Activated CD4-positive, alpha-beta T cell treated with anti-CD3 and anti-CD28 coated beads, Interleukin-10, Interleukin-2, amounts not matched to agents 100 ng/mL and 50 ng/mL, durations not matched to agents 16 hours and 8 hours (primary cell): ENCODE measurements at regions not wholly inside any gene's neighbourhood (a gene's known extent, or its start where the extent isn't known, plus 50 kb on each side); places are given as distances from the start of the nearest gene placed in this dataset.
"Not testable (repeated sequence)": the region's sequence is repeated elsewhere in the genome, so short reads cannot be mapped to it uniquely, and the experiment has no call there.

Experiments
- DNase-seq: peaks from one replicate; pipeline ENCODE4 v3.0.0-alpha.2; 2020

- no peak for DNase-seq
Measured at GRCh38 chr7:101712652-101713051, 83.6 kb upstream of the MYL10 start.

DNA sequence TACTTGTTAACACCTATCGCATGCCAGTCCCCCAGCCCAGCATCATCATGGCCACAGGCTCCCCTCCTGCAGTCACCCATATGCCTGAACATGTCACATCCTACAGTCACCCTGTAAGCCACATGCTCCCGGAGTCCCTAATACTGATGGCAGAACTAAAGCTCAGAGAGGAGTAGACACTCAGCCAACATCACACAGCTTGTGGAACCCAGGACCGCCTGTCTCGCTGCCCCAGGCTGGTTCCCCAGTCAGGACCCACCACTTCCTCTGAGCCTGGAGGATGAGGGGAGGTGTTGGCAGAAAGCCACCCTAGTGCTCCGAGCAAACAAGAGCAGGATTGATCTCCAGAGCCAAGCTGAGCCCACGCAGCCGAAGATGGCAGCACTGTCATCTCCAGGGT, 85.0 kb upstream of the MYL10 start:
- no peak for DNase-seq

- no peak for DNase-seq
Measured at GRCh38 chr7:101717628-101718357, 88.7 kb upstream of the MYL10 start.

- DNase-seq, result no peak
Measured at GRCh38 chr7:101718363-101719122, 89.4 kb upstream of the MYL10 start.

- DNase-seq, result no peak
Measured at GRCh38 chr7:101719123-101719470, 90.0 kb upstream of the MYL10 start.

DNA sequence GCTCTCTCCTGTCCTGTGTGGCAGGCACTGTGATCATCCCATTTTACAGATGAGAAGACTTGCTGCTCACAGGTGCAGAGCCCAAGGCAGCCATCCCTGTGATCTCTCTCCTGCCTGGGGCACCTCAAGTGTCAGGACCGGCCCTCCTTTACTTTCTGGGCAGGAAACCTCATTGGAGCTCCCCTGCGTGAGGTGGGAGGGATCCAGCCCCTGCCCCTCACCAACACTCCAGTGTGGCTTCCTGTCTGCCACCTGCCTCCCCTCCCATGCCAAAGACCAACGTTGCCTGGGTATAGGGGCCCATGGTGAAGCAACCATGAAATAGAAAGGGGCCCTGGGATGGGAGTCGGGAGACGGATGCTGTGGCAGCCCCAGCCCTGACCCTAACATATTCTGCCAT, 91.2 kb upstream of the MYL10 start:
- DNase-seq, result no peak

DNA sequence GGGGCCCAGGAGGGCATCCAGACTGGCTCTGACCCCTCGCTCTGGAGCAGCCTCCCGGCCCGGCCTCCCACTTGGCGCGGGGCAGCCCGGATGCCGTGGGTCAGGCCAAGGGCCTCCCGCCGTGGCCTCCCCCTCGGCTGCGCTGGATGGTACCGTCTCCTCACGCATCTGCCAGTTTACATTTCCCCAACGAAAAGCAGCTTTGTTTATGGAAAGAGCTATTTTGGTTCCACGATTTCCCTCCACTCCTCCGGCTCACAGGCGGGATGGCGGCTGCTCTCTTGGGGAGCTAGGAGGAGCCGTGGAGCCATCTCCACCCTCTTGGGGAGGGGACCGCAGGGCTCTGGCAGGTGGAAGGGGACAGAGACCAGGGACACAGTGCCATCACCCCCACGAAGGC, 93.2 kb upstream of the MYL10 start:
- no peak for DNase-seq

GRCh38 chr7:101723835-101724234, 93.6 kb upstream of the CUX1 start:
- no peak for DNase-seq

DNA sequence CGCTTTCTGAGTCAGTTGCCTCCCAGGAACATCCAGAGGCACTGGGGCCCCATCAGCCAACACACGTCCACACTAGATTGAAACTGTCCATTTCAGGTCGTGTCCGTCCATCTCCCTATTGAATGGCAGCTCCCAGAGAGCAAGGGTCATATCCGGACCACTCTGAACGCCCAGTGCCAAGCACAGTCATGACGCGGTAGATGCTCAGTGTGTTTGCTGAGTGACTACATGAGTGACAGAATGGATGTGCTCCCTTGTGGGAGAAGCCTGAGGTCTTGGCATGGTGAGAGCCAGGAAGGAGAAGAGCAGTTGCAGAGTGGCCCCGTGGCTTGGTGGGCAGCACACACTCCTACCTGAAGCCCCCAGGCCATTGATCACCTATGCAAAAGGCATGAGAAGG, 92.5 kb upstream of the CUX1 start:
- DNase-seq, result no peak

DNA sequence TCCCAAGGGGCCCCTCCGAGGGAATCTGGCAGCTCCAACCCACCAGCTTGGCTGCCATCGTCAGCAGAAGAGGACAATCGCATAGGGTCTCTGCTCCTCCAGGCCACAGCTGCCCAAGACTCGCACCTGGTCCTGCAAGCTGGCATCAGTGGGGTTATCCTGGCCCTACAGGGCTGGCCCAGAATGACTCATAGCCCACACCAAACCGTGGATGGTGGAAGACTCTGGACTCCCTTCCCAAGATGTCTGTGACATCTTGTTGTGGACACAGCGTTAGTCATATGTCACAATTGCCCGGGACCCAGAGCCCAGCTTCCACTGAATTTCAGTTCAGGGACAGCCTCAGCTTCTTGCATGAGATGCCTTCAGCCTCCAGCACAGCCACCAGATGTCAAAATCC, 91.5 kb upstream of the CUX1 start:
- DNase-seq, result no peak

GRCh38 chr7:101727184-101727583, 90.2 kb upstream of the CUX1 start:
- DNase-seq, result no peak

- no peak for DNase-seq
Measured at GRCh38 chr7:101728128-101728527, 89.3 kb upstream of the CUX1 start.

- not testable (repeated sequence) for DNase-seq
Measured at GRCh38 chr7:101728873-101729240, 88.6 kb upstream of the CUX1 start.

DNA sequence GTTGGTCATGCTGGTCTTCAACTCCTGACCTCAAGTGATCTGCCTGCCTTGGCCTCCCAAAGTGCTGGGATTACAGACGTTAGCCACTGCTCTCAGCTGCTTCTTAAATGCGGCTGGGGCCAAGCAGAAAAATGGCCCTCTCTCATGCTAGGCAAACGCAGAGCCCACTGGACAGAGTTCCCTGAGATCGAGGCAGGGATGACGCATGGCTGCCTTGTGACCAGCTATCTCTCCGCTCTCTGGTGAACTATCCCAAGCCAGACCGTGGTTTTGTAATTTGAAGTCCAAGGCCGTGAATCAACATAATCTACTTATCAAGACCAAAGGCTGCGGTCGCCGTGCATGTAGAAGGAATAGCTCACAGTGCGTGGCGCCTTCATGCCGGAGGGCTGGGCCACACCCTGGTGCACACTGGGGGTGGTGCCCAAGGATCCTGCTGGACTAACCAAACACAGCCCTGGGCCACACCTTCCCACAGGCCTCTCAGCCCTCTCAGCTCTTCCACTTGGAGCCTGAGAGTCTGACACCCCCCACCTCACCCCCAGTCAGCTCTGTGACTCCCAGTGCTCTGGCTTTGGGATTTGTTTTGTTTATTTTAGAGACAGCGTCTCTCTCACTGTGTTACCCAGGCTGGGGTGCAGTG, 88.1 kb upstream of the CUX1 start:
- DNase-seq, result no peak

- DNase-seq, result no peak
Measured at GRCh38 chr7:101731502-101732084, 85.8 kb upstream of the CUX1 start.

GRCh38 chr7:101733713-101734475, 83.5 kb upstream of the CUX1 start:
- no peak for DNase-seq

DNA sequence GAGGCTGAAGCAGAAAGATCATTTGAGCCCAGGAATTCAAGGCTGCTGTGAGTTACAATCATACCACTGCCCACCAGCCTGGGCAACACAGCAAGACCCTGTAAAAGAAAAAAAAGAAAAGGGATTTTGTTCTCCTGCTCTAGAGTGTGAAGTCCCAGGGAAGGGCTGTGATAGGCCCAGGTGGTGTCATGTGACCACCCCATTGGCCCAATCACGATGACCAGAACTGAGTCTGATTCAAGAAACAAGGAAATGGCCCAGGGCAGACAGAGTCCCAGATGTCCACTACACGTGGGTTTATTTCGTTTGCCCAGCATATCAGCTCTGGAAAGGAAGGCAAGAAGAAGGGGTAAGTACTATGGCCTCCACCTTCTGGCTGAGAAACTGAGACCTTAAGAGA, 81.3 kb upstream of the CUX1 start:
- no peak for DNase-seq

DNA sequence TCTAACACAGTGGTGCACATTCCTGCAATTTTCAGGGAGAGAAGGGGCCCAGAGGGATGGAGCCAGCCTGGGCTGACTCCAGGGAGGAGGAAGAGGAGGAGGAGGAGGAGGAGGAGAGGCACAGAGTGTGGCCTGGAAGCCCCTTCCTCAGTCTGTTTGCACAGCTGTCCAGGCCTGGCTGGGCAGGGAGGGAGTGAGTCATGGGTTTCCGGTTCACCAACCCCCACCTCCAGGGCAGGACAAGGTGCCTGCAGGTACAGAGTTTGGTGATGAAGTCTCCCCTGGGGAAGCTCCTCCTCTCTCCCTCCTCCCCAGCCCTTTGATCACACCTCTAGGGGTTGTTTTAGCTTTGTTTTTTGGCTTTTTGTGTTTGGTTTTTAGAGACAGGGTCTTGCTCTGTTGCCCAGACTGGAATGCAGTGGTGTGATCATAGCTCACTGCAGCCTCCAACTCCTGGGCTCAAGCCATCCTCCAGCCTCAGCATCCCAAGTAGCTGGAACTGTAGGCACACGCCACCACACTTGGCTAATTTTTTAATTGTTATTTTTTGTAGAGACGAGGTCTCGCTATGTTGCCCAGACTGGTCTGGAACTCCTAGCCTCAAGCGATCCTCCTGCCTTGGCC, 77.5 kb upstream of the CUX1 start:
- peak; percentile 23 for DNase-seq

GRCh38 chr7:101740981-101741725, 76.3 kb upstream of the CUX1 start:
- DNase-seq, result peak; percentile 56

DNA sequence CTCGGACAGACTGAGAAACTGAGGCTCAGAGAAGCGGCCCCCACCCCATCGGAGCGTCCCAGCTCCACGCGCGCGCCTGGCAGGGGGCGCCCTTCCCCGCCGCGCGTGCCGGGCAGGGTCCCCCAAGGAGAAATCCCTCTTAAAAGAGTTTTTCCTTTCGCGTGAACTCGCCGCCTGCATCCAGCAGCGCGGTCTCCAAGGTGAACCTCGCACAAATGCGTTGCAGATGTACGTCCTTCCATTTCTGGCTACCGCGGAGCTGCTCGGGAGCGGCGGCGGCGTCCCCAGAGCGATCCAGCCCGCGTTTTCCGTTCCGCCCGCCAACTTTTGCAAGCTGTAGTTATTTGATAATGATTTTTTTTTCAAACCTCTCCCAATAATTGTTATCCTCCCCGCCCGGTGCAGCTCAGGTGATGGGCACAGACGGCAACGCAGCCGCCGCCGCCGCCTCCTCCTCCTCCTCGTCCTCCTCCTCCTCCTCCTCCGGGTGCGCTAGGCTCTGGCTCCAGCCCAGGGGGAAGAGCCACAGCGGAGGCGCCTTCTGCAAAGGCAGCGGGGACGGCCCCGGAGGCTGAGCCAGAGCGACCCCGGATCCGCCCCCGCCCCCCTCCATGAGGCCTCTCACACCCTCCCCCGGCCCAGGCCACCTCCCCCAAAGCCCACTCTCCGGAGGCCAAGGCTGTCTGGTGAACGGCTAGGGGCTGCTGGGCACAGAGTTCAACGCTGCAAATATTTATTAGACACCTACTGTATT, 74.0 kb upstream of the CUX1 start:
- peak; percentile 61 for DNase-seq

GRCh38 chr7:101743995-101744360, 73.4 kb upstream of the CUX1 start:
- no peak for DNase-seq
